H9 (cell line): ENCODE measurements at regions not wholly inside any gene's neighbourhood (a gene's known extent, or its start where the extent isn't known, plus 50 kb on each side); places are given as distances from the start of the nearest gene placed in this dataset.

Experiments used
- DNase-seq: peaks from one replicate; pipeline ENCODE4 v3.0.0-alpha.2; 2017
- H2AFZ ChIP-seq: one replicate; pipeline ENCODE4 v1.6.1; 2013; ENCODE audit warnings: mild to moderate bottlenecking, low read length, control low read depth, moderate library complexity
- H2AK5ac ChIP-seq: 2 replicates; pipeline ENCODE4 v1.6.1; 2013; ENCODE audit warnings: low read length, control low read depth, mixed read lengths; ENCODE audit not compliant: insufficient read length
- H2BK120ac ChIP-seq: one replicate; pipeline ENCODE4 v1.6.1; 2013; ENCODE audit warnings: low read depth, mild to moderate bottlenecking, low read length, control low read depth, inconsistent platforms; ENCODE audit not compliant: poor library complexity, severe bottlenecking
- H2BK12ac ChIP-seq: 2 replicates; pipeline ENCODE4 v1.6.1; 2013; ENCODE audit warnings: low read length, control low read depth, mixed read lengths, low read depth; ENCODE audit not compliant: insufficient read length
- H2BK15ac ChIP-seq: 2 replicates; pipeline ENCODE4 v1.6.1; 2013; ENCODE audit warnings: low read depth, low read length, control low read depth
- H2BK20ac ChIP-seq: one replicate; pipeline ENCODE4 v1.6.1; 2013; ENCODE audit warnings: low read depth, mild to moderate bottlenecking, low read length, control low read depth, inconsistent platforms; ENCODE audit not compliant: poor library complexity, severe bottlenecking
- H2BK5ac ChIP-seq: 2 replicates; pipeline ENCODE4 v1.6.1; 2013; ENCODE audit warnings: low read length, control low read depth, mixed read lengths; ENCODE audit not compliant: insufficient read length
- H3K14ac ChIP-seq: 2 replicates; pipeline ENCODE4 v1.6.1; 2013; ENCODE audit warnings: low read length, control low read depth; ENCODE audit not compliant: insufficient read depth
- H3K18ac ChIP-seq: 2 replicates; pipeline ENCODE4 v1.6.1; 2013; ENCODE audit warnings: low read depth, mild to moderate bottlenecking, mixed read lengths, low read length, control low read depth; ENCODE audit not compliant: insufficient read length
- H3K23ac ChIP-seq: 2 replicates; pipeline ENCODE4 v1.6.1; 2013; ENCODE audit warnings: low read length, control low read depth, mixed read lengths, low read depth; ENCODE audit not compliant: insufficient read length
- H3K23me2 ChIP-seq: 2 replicates; pipeline ENCODE4 v1.6.1; 2013; ENCODE audit warnings: low read depth, mild to moderate bottlenecking, mixed read lengths, low read length, control low read depth; ENCODE audit not compliant: insufficient read length, poor library complexity, severe bottlenecking
- H3K27ac ChIP-seq: 2 replicates; pipeline ENCODE4 v1.5.1; 2013; ENCODE audit warnings: low read length, control low read depth, mixed read lengths, low read depth; ENCODE audit not compliant: insufficient read length
- H3K27me3 ChIP-seq: 2 replicates; pipeline ENCODE4 v1.6.1; 2013; ENCODE audit warnings: low read length, control low read depth, inconsistent platforms; ENCODE audit not compliant: insufficient read depth
- H3K4ac ChIP-seq: 2 replicates; pipeline ENCODE4 v1.6.1; 2013; ENCODE audit warnings: low read depth, mild to moderate bottlenecking, control low read depth, inconsistent platforms, low read length, moderate library complexity
- H3K4me1 ChIP-seq: 2 replicates; pipeline ENCODE4 v1.6.1; 2013; ENCODE audit warnings: low read length, control low read depth, inconsistent platforms; ENCODE audit not compliant: insufficient read depth
- H3K4me2 ChIP-seq: 2 replicates; pipeline ENCODE4 v1.6.1; 2013; ENCODE audit warnings: low read length, control low read depth, mixed read lengths; ENCODE audit not compliant: insufficient read length, insufficient read depth
- H3K56ac ChIP-seq: 2 replicates; pipeline ENCODE4 v1.6.1; 2013; ENCODE audit warnings: low read depth, mild to moderate bottlenecking, mixed read lengths, low read length, control low read depth; ENCODE audit not compliant: insufficient read length
- H3K79me1 ChIP-seq: 2 replicates; pipeline ENCODE4 v1.6.1; 2013; ENCODE audit warnings: low read depth, mild to moderate bottlenecking, moderate library complexity, low read length, control low read depth, inconsistent platforms; ENCODE audit not compliant: insufficient read depth, poor library complexity, severe bottlenecking
- H3K79me2 ChIP-seq: 2 replicates; pipeline ENCODE4 v1.6.1; 2013; ENCODE audit warnings: low read length, control low read depth, inconsistent platforms; ENCODE audit not compliant: insufficient read depth
- H3K9ac ChIP-seq: 2 replicates; pipeline ENCODE4 v1.6.1; 2013; ENCODE audit warnings: low read length, control low read depth, mixed read lengths; ENCODE audit not compliant: insufficient read length; ENCODE audit errors: extremely low read depth
- H3K9me3 ChIP-seq: one replicate; pipeline ENCODE4 v1.6.1; 2013; ENCODE audit warnings: low read depth, low read length, inconsistent platforms; ENCODE audit not compliant: control insufficient read depth
- H3T11ph ChIP-seq: one replicate; pipeline ENCODE4 v1.6.1; 2013; ENCODE audit warnings: mild to moderate bottlenecking, low read length, control low read depth, inconsistent platforms
- H4K20me1 ChIP-seq: one replicate; pipeline ENCODE4 v1.6.1; 2013; ENCODE audit not compliant: control insufficient read depth, insufficient read length, insufficient read depth
- H4K5ac ChIP-seq: 2 replicates; pipeline ENCODE4 v1.6.1; 2013; ENCODE audit warnings: low read depth, mild to moderate bottlenecking, mixed read lengths, low read length, control low read depth; ENCODE audit not compliant: insufficient read length
- H4K8ac ChIP-seq: replicated peaks from 2 replicates; pipeline ENCODE4 v1.6.1; 2013; ENCODE audit warnings: low read length, control low read depth, mixed read lengths, low read depth; ENCODE audit not compliant: insufficient read length
- H4K91ac ChIP-seq: 2 replicates; pipeline ENCODE4 v1.6.1; 2013; ENCODE audit warnings: low read depth, mild to moderate bottlenecking, moderate library complexity, mixed read lengths, low read length, control low read depth; ENCODE audit not compliant: insufficient read length
- H3K27ac Mint-ChIP-seq, 3 experiments: 2 replicates in 2 of 3; 3 replicates in 1 of 3; pipeline ENCODE4 v1.8.0; 2020 to 2021; ENCODE audit warnings: mixed read lengths in 3 of 3, mild to moderate bottlenecking in 1 of 3, moderate library complexity in 1 of 3
- H3K27me3 Mint-ChIP-seq: 2 replicates; pipeline ENCODE4 v1.8.0; 2021; ENCODE audit warnings: low read depth, mild to moderate bottlenecking, moderate library complexity, mixed read lengths
- H3K36me3 Mint-ChIP-seq, 3 experiments: 2 replicates in 2 of 3; 3 replicates in 1 of 3; pipeline ENCODE4 v1.8.0; 2020 to 2021; ENCODE audit warnings: low read depth in 3 of 3, mixed read lengths in 3 of 3; ENCODE audit not compliant: insufficient read depth in 1 of 3
- H3K4me1 Mint-ChIP-seq, 2 experiments: 2 replicates each; pipeline ENCODE4 v1.8.0; 2020; ENCODE audit warnings: mixed read lengths in 2 of 2
- H3K4me3 Mint-ChIP-seq, 2 experiments: 2 replicates in 1 of 2; 3 replicates in 1 of 2; pipeline ENCODE4 v1.8.0; 2020 to 2021; ENCODE audit warnings: mild to moderate bottlenecking in 2 of 2, mixed read lengths in 2 of 2, moderate library complexity in 1 of 2
- H3K9me3 Mint-ChIP-seq, 2 experiments: 2 replicates in 1 of 2; 3 replicates in 1 of 2; pipeline ENCODE4 v1.8.0; 2020; ENCODE audit warnings: mild to moderate bottlenecking in 2 of 2, mixed read lengths in 2 of 2, moderate library complexity in 1 of 2
- TF ChIP-seq, protein P1 (sequence below): fragments of 200-600 bp; sonication (generic); conservative IDR thresholded peaks from 3 replicates; pipeline ENCODE4 v1.8.0; 2021; ENCODE audit warnings: antibody characterized with exemption, mild to moderate bottlenecking

DNA sequence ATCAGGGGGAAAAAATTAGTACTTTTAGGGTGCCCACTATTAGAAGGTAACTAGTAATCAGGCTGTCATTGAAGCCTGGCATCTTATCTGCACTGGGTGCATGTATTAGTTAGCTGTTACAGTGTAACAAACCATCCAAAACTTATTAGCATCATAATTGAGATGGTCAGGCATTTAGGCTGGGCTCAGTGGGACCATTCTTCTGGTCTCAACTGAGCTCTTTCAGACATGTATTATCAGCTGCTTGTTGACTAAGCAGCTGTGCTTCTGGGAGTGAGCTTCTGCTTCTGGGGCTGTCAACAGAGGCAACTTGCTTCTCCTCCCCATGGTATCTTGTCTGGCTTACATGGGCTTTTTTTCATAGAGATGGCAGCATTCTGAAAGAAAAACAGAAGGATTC is 154.0 kb upstream of the ZNF92 start:
- Histone ChIP-seq H3K4me1 (no peaks in the 10 kb centered on the region), H3K79me2 (no peaks in the 10 kb centered on the region), H3K14ac (no peak overlapping the region), H2BK12ac (no peak overlapping the region), H4K91ac (no peak overlapping the region), H2BK20ac (no peak overlapping the region), H3K4ac (no peak overlapping the region), H3K9ac (no peak overlapping the region), H4K8ac (no peak overlapping the region), H3K27ac (no peak overlapping the region), H3K4me2 (no peak overlapping the region), H3K56ac (no peak overlapping the region), H2AK5ac (no peak overlapping the region), H4K20me1 (no peaks in the 10 kb centered on the region), H3K23ac (no peak overlapping the region), H2BK120ac (no peak overlapping the region), H2AFZ (no peak overlapping the region), H3T11ph (no peak overlapping the region), H3K23me2 (peaks cover 2% of the 10 kb centered on the region), H2BK5ac (no peak overlapping the region), H3K18ac (no peak overlapping the region), H3K79me1 (no peaks in the 10 kb centered on the region), H3K9me3 (no peaks in the 10 kb centered on the region), H4K5ac (no peak overlapping the region), H2BK15ac (no peak overlapping the region), H3K27me3 (no peaks in the 10 kb centered on the region)
- Mint-ChIP-seq H3K4me3 (no peak overlapping the region), H3K36me3 (no peaks in the 10 kb centered on the region), H3K4me1 (no peaks in the 10 kb centered on the region; a peak in 1 of 4 replicates), H3K27ac (no peak overlapping the region), H3K9me3 (no peaks in the 10 kb centered on the region), H3K27me3 (no peaks in the 10 kb centered on the region)
- TF ChIP-seq, protein P1, sequence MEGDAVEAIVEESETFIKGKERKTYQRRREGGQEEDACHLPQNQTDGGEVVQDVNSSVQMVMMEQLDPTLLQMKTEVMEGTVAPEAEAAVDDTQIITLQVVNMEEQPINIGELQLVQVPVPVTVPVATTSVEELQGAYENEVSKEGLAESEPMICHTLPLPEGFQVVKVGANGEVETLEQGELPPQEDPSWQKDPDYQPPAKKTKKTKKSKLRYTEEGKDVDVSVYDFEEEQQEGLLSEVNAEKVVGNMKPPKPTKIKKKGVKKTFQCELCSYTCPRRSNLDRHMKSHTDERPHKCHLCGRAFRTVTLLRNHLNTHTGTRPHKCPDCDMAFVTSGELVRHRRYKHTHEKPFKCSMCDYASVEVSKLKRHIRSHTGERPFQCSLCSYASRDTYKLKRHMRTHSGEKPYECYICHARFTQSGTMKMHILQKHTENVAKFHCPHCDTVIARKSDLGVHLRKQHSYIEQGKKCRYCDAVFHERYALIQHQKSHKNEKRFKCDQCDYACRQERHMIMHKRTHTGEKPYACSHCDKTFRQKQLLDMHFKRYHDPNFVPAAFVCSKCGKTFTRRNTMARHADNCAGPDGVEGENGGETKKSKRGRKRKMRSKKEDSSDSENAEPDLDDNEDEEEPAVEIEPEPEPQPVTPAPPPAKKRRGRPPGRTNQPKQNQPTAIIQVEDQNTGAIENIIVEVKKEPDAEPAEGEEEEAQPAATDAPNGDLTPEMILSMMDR, result no peak
- DNase-seq, result no peak
